Left lung (tissue), 4 donors: ENCODE measurements at regions not wholly inside any gene's neighbourhood (a gene's known extent, or its start where the extent isn't known, plus 50 kb on each side); places are given as distances from the start of the nearest gene placed in this dataset.
"Not testable (repeated sequence)": the region's sequence is repeated elsewhere in the genome, so short reads cannot be mapped to it uniquely, and the experiment has no call there.

ENCODE experiments used
- ATAC-seq: fragments of 200-7000 bp; cut with Tn5 transposase; one replicate; pipeline ENCODE4 v1.9.1; 2020; ENCODE audit warnings: moderate library complexity
- DNase-seq, 4 donors: peaks; one replicate each; pipeline ENCODE4 v3.0.0-alpha.2; 2013 to 2020
- H3K27ac ChIP-seq, 2 donors: fragments of 200-600 bp; sonication (generic) in 1 of 2; one replicate each; pipeline versions ENCODE4 v1.5.0 to v1.8.0; 2020 to 2021
- H3K27me3 ChIP-seq, 2 donors: fragments of 200-600 bp; sonication (generic) in 1 of 2; one replicate each; pipeline versions ENCODE4 v1.5.0 to v1.8.0; 2020 to 2021
- H3K36me3 ChIP-seq, 2 donors: fragments of 200-600 bp; sonication (generic) in 1 of 2; one replicate each; pipeline versions ENCODE4 v1.5.0 to v1.8.0; 2020 to 2021
- H3K4me1 ChIP-seq, 2 donors: fragments of 200-600 bp; one replicate each; pipeline ENCODE4 v1.8.0; 2021
- H3K4me3 ChIP-seq, 2 donors: fragments of 200-600 bp; sonication (generic) in 1 of 2; one replicate each; pipeline versions ENCODE4 v1.5.0 to v1.8.0; 2020 to 2021; ENCODE audit warnings: mild to moderate bottlenecking in 1 of 2
- H3K9me3 ChIP-seq, 2 donors: fragments of 200-600 bp; sonication (generic) in 1 of 2; one replicate each; pipeline versions ENCODE4 v1.5.0 to v1.8.0; 2020 to 2021
- intact Hi-C, 2 donors: fragments of 100-400 bp; cut with DNase I; formaldehyde crosslinking; loops; one replicate each; pipeline versions ENCODE4 v1.11.2 to v1.14.2; 2022
- TF ChIP-seq, protein P1 (sequence below), 2 donors: fragments of 200-600 bp; sonication (generic) in 1 of 2; IDR thresholded peaks; one replicate each; pipeline versions ENCODE4 v1.5.0 to v1.8.0; 2021; ENCODE audit warnings: antibody characterized with exemption in 2 of 2
- donor health status: DM: no; HTN: yes; CAD: no.
- donor health status: DM: no; HTN: no; CAD: no.

DNA sequence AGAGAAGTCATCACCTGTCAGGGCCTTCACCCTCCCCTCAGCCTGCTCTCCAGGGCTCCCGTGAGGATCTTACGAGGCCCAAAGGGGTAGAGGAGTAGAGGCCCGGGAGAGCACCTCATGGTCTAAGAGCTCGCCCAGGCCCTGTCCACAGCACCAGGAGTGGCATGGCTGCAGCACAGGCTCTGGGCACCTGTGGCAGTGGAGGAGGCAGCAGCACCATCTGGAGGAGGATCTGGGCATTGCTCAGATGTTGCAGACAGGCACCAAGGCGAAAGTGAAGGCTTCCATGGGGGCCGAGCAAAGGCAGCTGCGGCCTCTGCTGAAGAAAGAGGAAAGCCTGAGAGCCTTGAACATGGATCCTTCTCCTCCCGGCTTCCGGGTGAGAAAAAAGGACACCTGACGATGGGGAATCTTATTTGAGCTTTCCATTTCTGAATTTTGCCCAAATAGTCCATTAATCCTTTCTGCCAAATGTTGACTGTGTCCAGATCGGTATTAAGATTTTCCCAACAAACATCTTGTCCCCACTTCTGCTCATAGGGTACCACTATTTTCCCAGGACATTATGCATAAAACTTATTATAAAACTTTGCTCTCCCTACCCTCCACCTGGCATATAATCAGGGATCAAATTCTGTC lies 604.7 kb downstream of the PTPRC start:
- Histone ChIP-seq H3K9me3 (no peaks in the 10 kb centered on the region), H3K4me1 (peaks cover 0 to 8% of the 10 kb centered on the region in 2 donors), H3K27ac (no peak overlapping the region), H3K27me3 (no peaks in the 10 kb centered on the region), H3K4me3 (no peak overlapping the region), H3K36me3 (no peaks in the 10 kb centered on the region)
- intact Hi-C loops = no loop called here
- DNase-seq (peak; percentile 1 to 83 (median 43)), ATAC-seq (peak; percentile 95)
- TF ChIP-seq, protein P1, sequence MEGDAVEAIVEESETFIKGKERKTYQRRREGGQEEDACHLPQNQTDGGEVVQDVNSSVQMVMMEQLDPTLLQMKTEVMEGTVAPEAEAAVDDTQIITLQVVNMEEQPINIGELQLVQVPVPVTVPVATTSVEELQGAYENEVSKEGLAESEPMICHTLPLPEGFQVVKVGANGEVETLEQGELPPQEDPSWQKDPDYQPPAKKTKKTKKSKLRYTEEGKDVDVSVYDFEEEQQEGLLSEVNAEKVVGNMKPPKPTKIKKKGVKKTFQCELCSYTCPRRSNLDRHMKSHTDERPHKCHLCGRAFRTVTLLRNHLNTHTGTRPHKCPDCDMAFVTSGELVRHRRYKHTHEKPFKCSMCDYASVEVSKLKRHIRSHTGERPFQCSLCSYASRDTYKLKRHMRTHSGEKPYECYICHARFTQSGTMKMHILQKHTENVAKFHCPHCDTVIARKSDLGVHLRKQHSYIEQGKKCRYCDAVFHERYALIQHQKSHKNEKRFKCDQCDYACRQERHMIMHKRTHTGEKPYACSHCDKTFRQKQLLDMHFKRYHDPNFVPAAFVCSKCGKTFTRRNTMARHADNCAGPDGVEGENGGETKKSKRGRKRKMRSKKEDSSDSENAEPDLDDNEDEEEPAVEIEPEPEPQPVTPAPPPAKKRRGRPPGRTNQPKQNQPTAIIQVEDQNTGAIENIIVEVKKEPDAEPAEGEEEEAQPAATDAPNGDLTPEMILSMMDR (IDR thresholded peaks at IDR 0.05) = peak; percentile 44 to 63

DNA sequence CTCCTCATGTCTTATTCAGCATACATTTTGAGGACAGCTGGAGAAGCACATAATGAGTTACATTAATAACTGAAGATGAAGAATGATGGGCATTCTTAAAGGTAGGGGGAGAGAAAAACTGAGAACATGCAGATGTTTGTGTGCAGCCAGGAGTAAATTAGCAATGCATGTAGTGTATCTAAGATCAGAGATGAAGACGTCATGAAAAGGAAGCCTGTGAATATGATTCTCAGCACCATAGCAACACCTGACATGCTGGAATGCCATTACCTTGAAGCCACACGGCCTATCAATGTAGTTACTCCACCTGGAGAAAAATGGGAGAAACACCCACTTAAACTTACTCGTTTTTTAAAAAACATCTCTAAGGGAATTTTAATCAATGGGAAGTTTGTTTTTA lies 607.1 kb downstream of the PTPRC start:
- TF ChIP-seq, protein P1 (IDR thresholded peaks at IDR 0.05) = no peak
- ATAC-seq (no peak), DNase-seq (no peak)
- Histone ChIP-seq H3K27ac (no peak overlapping the region), H3K9me3 (no peaks in the 10 kb centered on the region), H3K4me3 (no peak overlapping the region), H3K36me3 (no peaks in the 10 kb centered on the region), H3K27me3 (no peaks in the 10 kb centered on the region), H3K4me1 (peaks cover 0 to 8% of the 10 kb centered on the region in 2 donors)
- intact Hi-C loops = no loop called here

DNA sequence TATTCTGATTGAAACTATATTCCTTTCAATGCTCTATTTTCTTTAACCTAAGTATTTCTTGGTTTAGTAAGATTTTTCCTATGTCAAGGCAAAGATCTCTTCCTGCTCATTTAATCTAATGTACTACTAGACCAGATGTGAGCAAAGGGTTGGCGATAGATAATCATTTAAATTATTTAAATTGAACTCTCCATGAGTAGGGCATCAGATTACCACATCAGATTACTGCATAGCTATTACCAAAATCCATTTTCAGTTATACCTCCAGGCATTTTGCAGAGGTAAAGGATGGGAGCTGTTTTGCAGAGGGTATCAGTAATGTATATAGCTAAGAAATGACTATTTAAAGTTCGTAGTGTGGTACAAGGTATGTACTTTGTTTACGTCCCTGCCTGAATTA lies 607.9 kb downstream of the PTPRC start:
- peaks cover 0 to 6% of the 10 kb centered on the region in 2 donors for H3K4me1 ChIP-seq
- TF ChIP-seq, protein P1 (IDR thresholded peaks at IDR 0.05) = no peak
- ATAC-seq (no peak), DNase-seq (no peak)
- intact Hi-C loops = no loop called here
- no peaks in the 10 kb centered on the region for H3K9me3 ChIP-seq
- no peaks in the 10 kb centered on the region for H3K36me3 ChIP-seq
- no peaks in the 10 kb centered on the region for H3K27me3 ChIP-seq
- H3K27ac ChIP-seq = no peak overlapping the region
- no peak overlapping the region for H3K4me3 ChIP-seq

DNA sequence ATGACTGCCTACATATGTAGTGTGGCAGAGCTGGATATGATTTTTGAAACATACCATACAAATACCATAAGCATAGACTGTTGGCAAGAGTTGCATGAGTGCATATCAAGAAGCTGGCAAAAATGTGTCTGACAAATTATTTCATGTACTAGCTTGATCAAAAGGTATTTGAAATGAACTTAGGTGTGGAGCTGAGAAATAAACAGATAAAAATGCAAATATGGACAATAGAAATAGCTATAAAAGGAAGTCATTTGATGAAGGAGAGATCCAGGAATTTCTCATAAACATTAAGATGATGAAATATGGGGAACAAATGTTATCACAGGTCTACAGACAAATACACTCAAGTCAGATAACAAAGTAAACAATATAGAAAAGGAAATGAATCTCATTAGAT lies 609.1 kb downstream of the PTPRC start:
- intact Hi-C loops = no loop called here
- Histone ChIP-seq H3K36me3 (no peaks in the 10 kb centered on the region), H3K9me3 (no peaks in the 10 kb centered on the region), H3K4me3 (no peak overlapping the region), H3K4me1 (no peaks in the 10 kb centered on the region), H3K27me3 (no peaks in the 10 kb centered on the region), H3K27ac (no peak overlapping the region)
- DNase-seq (no peak), ATAC-seq (no peak)
- TF ChIP-seq, protein P1 (IDR thresholded peaks at IDR 0.05) = no peak

DNA sequence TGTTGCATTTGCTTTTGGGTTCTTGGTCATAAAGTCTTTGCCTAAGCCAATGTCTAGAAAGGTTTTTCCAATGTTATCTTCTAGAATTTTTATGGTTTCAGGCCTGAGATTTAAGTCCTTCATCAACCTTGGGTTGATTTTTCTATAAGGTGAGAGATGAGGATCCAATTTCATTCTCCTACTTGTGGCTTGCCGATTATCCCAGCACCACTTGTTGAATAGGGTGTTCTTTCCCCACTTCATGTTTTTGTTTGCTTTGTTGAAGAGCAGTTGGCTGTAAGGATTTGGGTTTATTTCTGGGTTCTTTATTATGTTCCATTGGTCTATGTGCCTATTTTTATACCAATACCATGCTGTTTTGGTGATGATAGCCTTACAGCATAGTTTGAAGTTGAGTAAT lies 615.2 kb downstream of the PTPRC start:
- intact Hi-C loops, H3K4me3 ChIP-seq, DNase-seq, H3K9me3 ChIP-seq, H3K27me3 ChIP-seq, H3K4me1 ChIP-seq, H3K27ac ChIP-seq, H3K36me3 ChIP-seq, ATAC-seq: not testable (repeated sequence)

DNA sequence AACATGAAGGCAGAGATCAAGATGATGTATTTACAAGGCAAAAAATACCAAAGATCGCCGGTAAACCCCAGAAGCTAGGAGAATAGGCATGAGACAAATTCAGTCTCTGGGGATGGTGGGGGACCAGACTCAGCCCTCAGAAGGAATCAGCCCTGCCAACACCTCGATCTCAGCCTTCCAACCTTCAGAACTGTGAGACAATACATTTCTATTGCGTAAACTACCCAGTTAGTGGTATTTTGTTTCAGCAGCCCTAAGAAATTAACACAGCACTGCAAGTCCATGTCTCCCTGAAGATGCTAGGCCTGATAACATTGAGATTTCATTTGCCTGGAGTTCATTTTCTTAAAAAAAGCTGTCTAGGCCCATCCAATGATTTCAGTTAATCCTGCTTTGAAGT lies 622.5 kb downstream of the PTPRC start:
- ATAC-seq (no peak), DNase-seq (no peak)
- Histone ChIP-seq H3K27ac (no peak overlapping the region), H3K9me3 (no peaks in the 10 kb centered on the region), H3K27me3 (no peaks in the 10 kb centered on the region), H3K36me3 (no peaks in the 10 kb centered on the region), H3K4me3 (no peak overlapping the region), H3K4me1 (no peaks in the 10 kb centered on the region)
- intact Hi-C loops = no loop called here
- TF ChIP-seq, protein P1 (IDR thresholded peaks at IDR 0.05) = no peak
